ENCODE measurements at regions not wholly inside any gene's neighbourhood (a gene's known extent, or its start where the extent isn't known, plus 50 kb on each side); places are given as distances from the start of the nearest gene placed in this dataset.

- DNase-seq = no peak
- WGBS, 5 donors = 74 to 94% (median 88%) methylated on average over 5 of the region's 5 CpGs
Measured at GRCh38 chr10:105973902-105974301, 1190.6 kb downstream of the SORCS1 start.

GRCh38 chr10:105973360-105973759 is 1191.1 kb downstream of the SORCS1 start:
- no peak overlapping the region for H3K27ac ChIP-seq
- TF ChIP-seq EP300 (IDR thresholded peaks at IDR 0.05) (no peak), POLR2A (IDR thresholded peaks at IDR 0.05) (no peak), POLR2AphosphoS5 (IDR thresholded peaks at IDR 0.05) (no peak)
- TF ChIP-seq, protein P1, sequence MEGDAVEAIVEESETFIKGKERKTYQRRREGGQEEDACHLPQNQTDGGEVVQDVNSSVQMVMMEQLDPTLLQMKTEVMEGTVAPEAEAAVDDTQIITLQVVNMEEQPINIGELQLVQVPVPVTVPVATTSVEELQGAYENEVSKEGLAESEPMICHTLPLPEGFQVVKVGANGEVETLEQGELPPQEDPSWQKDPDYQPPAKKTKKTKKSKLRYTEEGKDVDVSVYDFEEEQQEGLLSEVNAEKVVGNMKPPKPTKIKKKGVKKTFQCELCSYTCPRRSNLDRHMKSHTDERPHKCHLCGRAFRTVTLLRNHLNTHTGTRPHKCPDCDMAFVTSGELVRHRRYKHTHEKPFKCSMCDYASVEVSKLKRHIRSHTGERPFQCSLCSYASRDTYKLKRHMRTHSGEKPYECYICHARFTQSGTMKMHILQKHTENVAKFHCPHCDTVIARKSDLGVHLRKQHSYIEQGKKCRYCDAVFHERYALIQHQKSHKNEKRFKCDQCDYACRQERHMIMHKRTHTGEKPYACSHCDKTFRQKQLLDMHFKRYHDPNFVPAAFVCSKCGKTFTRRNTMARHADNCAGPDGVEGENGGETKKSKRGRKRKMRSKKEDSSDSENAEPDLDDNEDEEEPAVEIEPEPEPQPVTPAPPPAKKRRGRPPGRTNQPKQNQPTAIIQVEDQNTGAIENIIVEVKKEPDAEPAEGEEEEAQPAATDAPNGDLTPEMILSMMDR (IDR thresholded peaks at IDR 0.05) = no peak
- DNase-seq = peak in 1 of 2 donors; percentile 59
- H3K27me3 ChIP-seq = no peaks in the 10 kb centered on the region
- H3K9me3 ChIP-seq = no peaks in the 10 kb centered on the region
- 45 to 67% (median 64%) methylated on average over 4 of the region's 4 CpGs for WGBS, 5 donors
- H3K36me3 ChIP-seq = no peaks in the 10 kb centered on the region
- H3K4me3 ChIP-seq = no peak overlapping the region
- intact Hi-C loops (cut with DNase I; ENCODE audit: low total_unique reads) = no loop called here
- H3K4me1 ChIP-seq = peaks cover 0 to 15% (median 5%) of the 10 kb centered on the region in 4 donors

More at GRCh38 chr10:105973902-105974301, 1190.6 kb downstream of the SORCS1 start:
- Histone ChIP-seq H3K9me3 (no peaks in the 10 kb centered on the region), H3K4me1 (peaks cover 0 to 15% (median 5%) of the 10 kb centered on the region in 4 donors), H3K36me3 (no peaks in the 10 kb centered on the region), H3K27me3 (no peaks in the 10 kb centered on the region), H3K4me3 (no peak overlapping the region), H3K27ac (no peak overlapping the region)
- TF ChIP-seq EP300 (IDR thresholded peaks at IDR 0.05) = no peak
- TF ChIP-seq POLR2A (IDR thresholded peaks at IDR 0.05) = no peak
- TF ChIP-seq, protein P1 (IDR thresholded peaks at IDR 0.05) = no peak
- TF ChIP-seq POLR2AphosphoS5 (IDR thresholded peaks at IDR 0.05) = no peak
- intact Hi-C loops (cut with DNase I; ENCODE audit: low total_unique reads) = no loop called here

DNA sequence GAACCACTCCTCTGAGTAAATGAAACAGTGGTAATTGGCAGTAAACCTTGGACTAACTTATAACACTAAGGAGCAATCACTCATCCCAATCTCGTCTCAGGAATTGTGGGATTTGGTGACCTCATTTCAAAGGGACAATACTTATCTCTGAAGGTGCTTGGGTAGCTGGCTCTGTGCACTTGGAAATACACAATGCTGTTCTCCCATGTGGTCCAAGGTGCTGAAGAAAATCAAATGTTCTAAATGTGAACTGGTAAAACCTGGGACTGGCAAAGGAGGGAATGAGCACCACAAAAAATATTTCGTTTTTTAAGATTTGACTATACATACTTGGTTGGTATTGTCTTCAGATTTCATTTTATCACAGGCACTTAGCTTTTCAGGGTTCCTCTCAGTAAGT is 1193.0 kb downstream of the SORCS1 start:
- WGBS, 5 donors = 53 to 70% (median 63%) methylated on average over 2 of the region's 2 CpGs
- no peak overlapping the region for H3K27ac ChIP-seq
- no peak for DNase-seq
- TF ChIP-seq POLR2A (IDR thresholded peaks at IDR 0.05) (no peak), EP300 (IDR thresholded peaks at IDR 0.05) (no peak), POLR2AphosphoS5 (IDR thresholded peaks at IDR 0.05) (no peak)
- TF ChIP-seq, protein P1 (IDR thresholded peaks at IDR 0.05) = no peak
- no peaks in the 10 kb centered on the region for H3K27me3 ChIP-seq
- intact Hi-C loops (cut with DNase I; ENCODE audit: low total_unique reads) = no loop called here
- H3K36me3 ChIP-seq = no peaks in the 10 kb centered on the region
- H3K9me3 ChIP-seq = no peaks in the 10 kb centered on the region
- H3K4me1 ChIP-seq = peaks cover 0 to 18% (median 5%) of the 10 kb centered on the region in 4 donors
- H3K4me3 ChIP-seq = no peak overlapping the region

GRCh38 chr10:105969884-105970377 is 1194.6 kb downstream of the SORCS1 start:
- no peak for DNase-seq
- no peaks in the 10 kb centered on the region for H3K36me3 ChIP-seq
- H3K27ac ChIP-seq = no peak overlapping the region
- intact Hi-C loops (cut with DNase I; ENCODE audit: low total_unique reads) = no loop called here
- 64 to 79% (median 73%) methylated on average over 12 of the region's 12 CpGs for WGBS, 5 donors
- no peak overlapping the region for H3K4me3 ChIP-seq
- H3K4me1 ChIP-seq = peaks cover 0 to 13% (median 5%) of the 10 kb centered on the region in 4 donors
- no peaks in the 10 kb centered on the region for H3K27me3 ChIP-seq
- TF ChIP-seq, protein P1 (IDR thresholded peaks at IDR 0.05) = no peak
- no peak for TF ChIP-seq POLR2AphosphoS5 (IDR thresholded peaks at IDR 0.05)
- TF ChIP-seq EP300 (IDR thresholded peaks at IDR 0.05) = no peak
- no peak for TF ChIP-seq POLR2A (IDR thresholded peaks at IDR 0.05)
- no peaks in the 10 kb centered on the region for H3K9me3 ChIP-seq
